ENCODE measurements at regions not wholly inside any gene's neighbourhood (a gene's known extent, or its start where the extent isn't known, plus 50 kb on each side); places are given as distances from the start of the nearest gene placed in this dataset.

GRCh38 chr11:64457416-64458010, 98.2 kb upstream of the SLC22A11 start:
- no peak for DNase-seq

GRCh38 chr11:64458997-64459396, 96.7 kb upstream of the SLC22A11 start:
- no peak for DNase-seq

- DNase-seq, result no peak
Observed at GRCh38 chr11:64459609-64460008, 96.1 kb upstream of the SLC22A11 start.

- DNase-seq, result no peak
Observed at GRCh38 chr11:64461081-64461480, 94.7 kb upstream of the SLC22A11 start.

GRCh38 chr11:64466115-64466718, 89.5 kb upstream of the SLC22A11 start:
- no peak for DNase-seq

- no peak for DNase-seq
Observed at GRCh38 chr11:64469288-64469687, 86.5 kb upstream of the SLC22A11 start.

GRCh38 chr11:64472593-64473455, 82.9 kb upstream of the SLC22A11 start:
- no peak for DNase-seq

GRCh38 chr11:64474680-64475079, 81.1 kb upstream of the SLC22A11 start:
- DNase-seq, result no peak

- DNase-seq, result no peak
Observed at GRCh38 chr11:64475145-64475544, 80.6 kb upstream of the SLC22A11 start.

GRCh38 chr11:64476881-64477280, 78.9 kb upstream of the SLC22A11 start:
- DNase-seq, result no peak

- no peak for DNase-seq
Observed at GRCh38 chr11:64477675-64478074, 78.1 kb upstream of the SLC22A11 start.

- DNase-seq, result no peak
Observed at GRCh38 chr11:64482588-64482987, 73.2 kb upstream of the SLC22A11 start.

GRCh38 chr11:64484191-64485022, 71.3 kb upstream of the SLC22A11 start:
- DNase-seq, result no peak

GRCh38 chr11:64485074-64485473, 70.7 kb upstream of the SLC22A11 start:
- no peak for DNase-seq

GRCh38 chr11:64489831-64490441, 65.8 kb upstream of the SLC22A11 start:
- DNase-seq, result peak; percentile 28 to 42

- DNase-seq, result no peak
Observed at GRCh38 chr11:64490562-64491216, 65.1 kb upstream of the SLC22A11 start.

GRCh38 chr11:64492561-64492960, 63.2 kb upstream of the SLC22A11 start:
- no peak for DNase-seq

GRCh38 chr11:64498136-64498535, 57.6 kb upstream of the SLC22A11 start:
- peak in 1 of 2 donors; percentile 37 for DNase-seq

- DNase-seq, result no peak
Observed at GRCh38 chr11:64499261-64500004, 56.3 kb upstream of the SLC22A11 start.

- DNase-seq, result no peak
Observed at GRCh38 chr11:64500176-64501013, 55.3 kb upstream of the SLC22A11 start.
